Endothelial cell of umbilical vein (primary cell): ENCODE measurements at regions not wholly inside any gene's neighbourhood (a gene's known extent, or its start where the extent isn't known, plus 50 kb on each side); places are given as distances from the start of the nearest gene placed in this dataset.

Experiments
- BruUV-seq: library from RNA; stranded (reverse); fragments of 400-500 nt; replicated peaks from 2 replicates; lab custom pipeline; 2021; lab: Mats Ljungman, UMichigan
- CTCF ChIA-PET: fragments of 300-600, 350-600 bp; sonication (Branson Sonifier 250); formaldehyde crosslinking; loops from one replicate; lab custom pipeline; 2021; ENCODE audit warnings: antibody characterized with exemption, inconsistent platforms; lab: Charles Lee
- POLR2A ChIA-PET: fragments of 300-600, 350-600 bp; sonication (Branson Sonifier 250); formaldehyde crosslinking; loops from one replicate; lab custom pipeline; 2021; ENCODE audit warnings: antibody characterized with exemption, inconsistent platforms; lab: Charles Lee
- DNase-seq: peaks from one replicate; pipeline ENCODE4 v3.0.0-alpha.2; 2011; ENCODE audit warnings: low read depth, low spot score
- FAIRE-seq: peaks from 2 replicates; lab custom pipeline; 2011; peaks lifted over from hg19 to GRCh38; lab: Jason Lieb, UNC
- H2AFZ ChIP-seq: 2 replicates; pipeline ENCODE4 v1.6.0; 2012; ENCODE audit warnings: low read depth, low read length, control low read depth, inconsistent platforms
- H3K27ac ChIP-seq: 2 replicates; pipeline ENCODE4 v1.5.1; 2011; ENCODE audit warnings: low read depth, mild to moderate bottlenecking, control low read depth, low read length, moderate library complexity; ENCODE audit not compliant: insufficient read depth
- H3K27me3 ChIP-seq, 2 experiments: 2 replicates each; pipeline versions ENCODE4 v1.6.0 to v1.6.1; 2011; ENCODE audit warnings: low read length in 2 of 2, mixed read lengths in 1 of 2; ENCODE audit not compliant: control insufficient read depth in 2 of 2, insufficient read depth in 2 of 2
- H3K36me3 ChIP-seq, 2 experiments: 2 replicates in 1 of 2; 3 replicates in 1 of 2; pipeline ENCODE4 v1.5.1; 2011; ENCODE audit warnings: low read length in 2 of 2, mild to moderate bottlenecking in 1 of 2, moderate library complexity in 1 of 2; ENCODE audit not compliant: control insufficient read depth in 2 of 2, insufficient read depth in 2 of 2; ENCODE audit errors: extremely low read depth in 1 of 2
- H3K4me1 ChIP-seq: 3 replicates; pipeline ENCODE4 v1.5.1; 2011; ENCODE audit warnings: mild to moderate bottlenecking, low read length; ENCODE audit not compliant: control insufficient read depth, insufficient read depth; ENCODE audit errors: extremely low read depth
- H3K4me2 ChIP-seq: 2 replicates; pipeline ENCODE4 v1.6.1; 2011; ENCODE audit warnings: low read length, control low read depth, mixed read lengths; ENCODE audit not compliant: insufficient read depth
- H3K4me3 ChIP-seq, 3 experiments: fragments of 200-600 bp in 1 of 3; sonication (generic), shearing (Covaris generic) in 1 of 3; replicated peaks in 1 of 3; 2 replicates each; pipeline ENCODE4 v1.5.1; 2011 to 2016; ENCODE audit warnings: control low read depth in 3 of 3, low read length in 3 of 3, mild to moderate bottlenecking in 2 of 3, inconsistent platforms in 1 of 3, low read depth in 1 of 3, moderate library complexity in 1 of 3; ENCODE audit not compliant: insufficient read depth in 1 of 3
- H3K79me2 ChIP-seq: 2 replicates; pipeline ENCODE4 v1.6.0; 2012; ENCODE audit warnings: low read length, inconsistent platforms; ENCODE audit not compliant: control insufficient read depth, insufficient read depth
- H3K9ac ChIP-seq: replicated peaks from 2 replicates; pipeline ENCODE3; 2011; ENCODE audit warnings: low read length, control low read depth; ENCODE audit not compliant: insufficient read depth; ENCODE audit errors: extremely low read depth
- H3K9me1 ChIP-seq: replicated peaks from 3 replicates; pipeline ENCODE4 v1.6.0; 2011; ENCODE audit warnings: mild to moderate bottlenecking, low read length; ENCODE audit not compliant: control insufficient read depth, insufficient read depth; ENCODE audit errors: extremely low read depth
- H3K9me3 ChIP-seq: replicated peaks from 2 replicates; pipeline ENCODE4 v1.5.1; 2012; ENCODE audit warnings: low read length, inconsistent platforms; ENCODE audit not compliant: control insufficient read depth, insufficient read depth
- H4K20me1 ChIP-seq: replicated peaks from 2 replicates; pipeline ENCODE3; 2011; ENCODE audit warnings: mild to moderate bottlenecking, low read length; ENCODE audit not compliant: control insufficient read depth, insufficient read depth; ENCODE audit errors: extremely low read depth
- EZH2 ChIP-seq: IDR thresholded peaks from 2 replicates; pipeline ENCODE4 v1.6.1; 2012; ENCODE audit warnings: borderline replicate concordance, low read depth, mild to moderate bottlenecking, moderate library complexity, low read length, inconsistent platforms; ENCODE audit not compliant: severe bottlenecking
- FOS ChIP-seq: IDR thresholded peaks from 2 replicates; pipeline ENCODE4 v1.6.1; 2011; ENCODE audit warnings: mild to moderate bottlenecking, low read length, moderate library complexity, borderline replicate concordance; ENCODE audit not compliant: insufficient read depth
- GATA2 ChIP-seq: IDR thresholded peaks from 2 replicates; pipeline ENCODE4 v1.7.0; 2011; ENCODE audit warnings: low read depth, mild to moderate bottlenecking, moderate library complexity, mixed read lengths, low read length; ENCODE audit not compliant: insufficient read length, insufficient read depth
- JUN ChIP-seq: IDR thresholded peaks from 2 replicates; pipeline ENCODE4 v1.6.1; 2011; ENCODE audit warnings: borderline replicate concordance, low read depth; ENCODE audit not compliant: insufficient read length, insufficient read depth
- MYC ChIP-seq: IDR thresholded peaks from one replicate; pipeline ENCODE4 v1.6.1; 2011; ENCODE audit warnings: mild to moderate bottlenecking, low read depth, low read length
- POLR2A ChIP-seq: IDR thresholded peaks from 2 replicates; pipeline ENCODE4 v1.6.1; 2012; ENCODE audit warnings: low read depth, mild to moderate bottlenecking, control low read depth, low read length
- POLR2AphosphoS5 ChIP-seq: IDR thresholded peaks from 2 replicates; pipeline ENCODE4 v1.6.1; 2012; ENCODE audit warnings: low read depth, mild to moderate bottlenecking, control low read depth, low read length, moderate library complexity; ENCODE audit not compliant: insufficient read depth
- dilution Hi-C: fragments of 300-500 bp; cut with MboI; formaldehyde crosslinking; loops from one replicate; pipeline ENCODE4 v1.15.0; 2019; ENCODE audit warnings: low sequenced_read_pairs; ENCODE audit not compliant: extremely low pct_ligation_motif_present
- intact Hi-C: fragments of 100-400 bp; cut with micrococcal nuclease; formaldehyde crosslinking; loops from one replicate; pipeline ENCODE4 v1.10.0; 2022
- TF ChIP-seq, protein P1 (sequence below), 2 donors: IDR thresholded peaks; 1 replicate in 1 of 2; 2 replicates in 1 of 2; pipeline ENCODE4 v1.5.1; 2011; ENCODE audit warnings: low read length in 2 of 2, mild to moderate bottlenecking in 2 of 2, moderate library complexity in 2 of 2, control low read depth in 1 of 2, inconsistent platforms in 1 of 2, low read depth in 1 of 2; ENCODE audit not compliant: insufficient read depth in 1 of 2; ENCODE audit errors: extremely low read depth in 1 of 2
- TF ChIP-seq, protein P2 (sequence below): IDR thresholded peaks from 2 replicates; pipeline ENCODE4 v1.6.1; 2011; ENCODE audit not compliant: insufficient read depth, insufficient read length

GRCh38 chr3:162052636-162053035, 556.0 kb downstream of the OTOL1 start:
- FAIRE-seq (no peak), DNase-seq (no peak)
- no peak overlapping the region for H3K9ac ChIP-seq
- H3K4me1 ChIP-seq = no peaks in the 10 kb centered on the region
- no peak for TF ChIP-seq FOS
- no peak for TF ChIP-seq GATA2
- TF ChIP-seq, protein P1, sequence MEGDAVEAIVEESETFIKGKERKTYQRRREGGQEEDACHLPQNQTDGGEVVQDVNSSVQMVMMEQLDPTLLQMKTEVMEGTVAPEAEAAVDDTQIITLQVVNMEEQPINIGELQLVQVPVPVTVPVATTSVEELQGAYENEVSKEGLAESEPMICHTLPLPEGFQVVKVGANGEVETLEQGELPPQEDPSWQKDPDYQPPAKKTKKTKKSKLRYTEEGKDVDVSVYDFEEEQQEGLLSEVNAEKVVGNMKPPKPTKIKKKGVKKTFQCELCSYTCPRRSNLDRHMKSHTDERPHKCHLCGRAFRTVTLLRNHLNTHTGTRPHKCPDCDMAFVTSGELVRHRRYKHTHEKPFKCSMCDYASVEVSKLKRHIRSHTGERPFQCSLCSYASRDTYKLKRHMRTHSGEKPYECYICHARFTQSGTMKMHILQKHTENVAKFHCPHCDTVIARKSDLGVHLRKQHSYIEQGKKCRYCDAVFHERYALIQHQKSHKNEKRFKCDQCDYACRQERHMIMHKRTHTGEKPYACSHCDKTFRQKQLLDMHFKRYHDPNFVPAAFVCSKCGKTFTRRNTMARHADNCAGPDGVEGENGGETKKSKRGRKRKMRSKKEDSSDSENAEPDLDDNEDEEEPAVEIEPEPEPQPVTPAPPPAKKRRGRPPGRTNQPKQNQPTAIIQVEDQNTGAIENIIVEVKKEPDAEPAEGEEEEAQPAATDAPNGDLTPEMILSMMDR (IDR thresholded peaks at IDR 0.05; ENCODE audit: extremely low read depth in 1 of 2, insufficient read depth in 1 of 2, low read depth in 1 of 2, low read length in 2 of 2) = no peak
- TF ChIP-seq, protein P2, sequence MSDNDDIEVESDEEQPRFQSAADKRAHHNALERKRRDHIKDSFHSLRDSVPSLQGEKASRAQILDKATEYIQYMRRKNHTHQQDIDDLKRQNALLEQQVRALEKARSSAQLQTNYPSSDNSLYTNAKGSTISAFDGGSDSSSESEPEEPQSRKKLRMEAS = no peak
- TF ChIP-seq EZH2 = no peak
- no peak for TF ChIP-seq JUN
- no peak for TF ChIP-seq POLR2A
- TF ChIP-seq POLR2AphosphoS5 = no peak
- no peak for TF ChIP-seq MYC
- no peak overlapping the region for H2AFZ ChIP-seq
- H3K4me3 ChIP-seq = no peak overlapping the region
- H3K4me2 ChIP-seq = no peak overlapping the region
- intact Hi-C loops = no loop called here
- no peaks in the 10 kb centered on the region for H3K79me2 ChIP-seq
- H3K27ac ChIP-seq = no peak overlapping the region
- no peaks in the 10 kb centered on the region for H3K36me3 ChIP-seq
- ChIA-PET CTCF (no interaction called here), POLR2A (no interaction called here)
- H3K9me3 ChIP-seq = no peaks in the 10 kb centered on the region
- H4K20me1 ChIP-seq = no peaks in the 10 kb centered on the region
- dilution Hi-C loops = no loop called here
- no peaks in the 10 kb centered on the region for H3K9me1 ChIP-seq
- H3K27me3 ChIP-seq = no peaks in the 10 kb centered on the region
- BruUV-seq = no TSS peak
